ENCODE measurements at regions not wholly inside any gene's neighbourhood (a gene's known extent, or its start where the extent isn't known, plus 50 kb on each side); places are given as distances from the start of the nearest gene placed in this dataset.

DNA sequence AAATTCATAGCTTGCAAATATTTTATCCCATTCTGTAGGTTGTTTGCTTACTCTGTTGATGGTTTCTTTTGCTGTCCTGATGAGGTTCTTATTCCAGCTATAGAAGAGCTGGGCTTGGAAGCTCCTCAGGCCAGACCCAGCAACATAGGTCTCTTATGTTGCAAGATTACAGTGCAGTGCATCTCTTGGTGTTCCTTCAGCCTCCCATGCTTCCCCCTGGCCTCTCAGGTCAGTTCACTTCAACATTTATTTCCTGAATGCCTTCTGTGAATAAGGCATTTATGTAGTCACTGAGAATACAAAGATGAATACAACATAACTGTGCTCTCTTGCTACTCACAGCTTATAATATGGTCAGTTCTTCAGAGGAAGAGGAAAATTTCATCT is 179.0 kb upstream of the SLC39A10 start:
- POLR2A ChIA-PET (ENCODE audit: unreplicated experiment): no interaction called here
- Histone ChIP-seq H4K20me1 (ENCODE audit: insufficient read depth) (no peaks in the 10 kb centered on the region), H3K4me3 (no peak overlapping the region), H3K79me2 (ENCODE audit: low read depth) (no peaks in the 10 kb centered on the region), H3F3A (ENCODE audit: insufficient read depth, low read depth) (no peaks in the 10 kb centered on the region), H3K9me2 (ENCODE audit: insufficient read depth) (no peaks in the 10 kb centered on the region), H3K4me1 (replicated peaks; ENCODE audit: insufficient read depth) (no peaks in the 10 kb centered on the region), H2AFZ (no peak overlapping the region), H3K36me3 (ENCODE audit: low read depth) (no peaks in the 10 kb centered on the region), H3K4me2 (no peak overlapping the region), H3K27me3 (ENCODE audit: insufficient read depth, low read depth) (no peaks in the 10 kb centered on the region), H3K27ac (no peak overlapping the region), H3K9me3 (ENCODE audit: insufficient read depth, low read depth) (no peaks in the 10 kb centered on the region)
- TF ChIP-seq EZH2 (IDR thresholded peaks at IDR 0.05; ENCODE audit: low read depth): no peak
- TF ChIP-seq, protein P1, sequence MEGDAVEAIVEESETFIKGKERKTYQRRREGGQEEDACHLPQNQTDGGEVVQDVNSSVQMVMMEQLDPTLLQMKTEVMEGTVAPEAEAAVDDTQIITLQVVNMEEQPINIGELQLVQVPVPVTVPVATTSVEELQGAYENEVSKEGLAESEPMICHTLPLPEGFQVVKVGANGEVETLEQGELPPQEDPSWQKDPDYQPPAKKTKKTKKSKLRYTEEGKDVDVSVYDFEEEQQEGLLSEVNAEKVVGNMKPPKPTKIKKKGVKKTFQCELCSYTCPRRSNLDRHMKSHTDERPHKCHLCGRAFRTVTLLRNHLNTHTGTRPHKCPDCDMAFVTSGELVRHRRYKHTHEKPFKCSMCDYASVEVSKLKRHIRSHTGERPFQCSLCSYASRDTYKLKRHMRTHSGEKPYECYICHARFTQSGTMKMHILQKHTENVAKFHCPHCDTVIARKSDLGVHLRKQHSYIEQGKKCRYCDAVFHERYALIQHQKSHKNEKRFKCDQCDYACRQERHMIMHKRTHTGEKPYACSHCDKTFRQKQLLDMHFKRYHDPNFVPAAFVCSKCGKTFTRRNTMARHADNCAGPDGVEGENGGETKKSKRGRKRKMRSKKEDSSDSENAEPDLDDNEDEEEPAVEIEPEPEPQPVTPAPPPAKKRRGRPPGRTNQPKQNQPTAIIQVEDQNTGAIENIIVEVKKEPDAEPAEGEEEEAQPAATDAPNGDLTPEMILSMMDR (conservative IDR thresholded peaks at IDR 0.05): no peak
- BruUV-seq (replicated peaks): no TSS peak
- CTCF ChIA-PET: interaction anchor here (0.6 kb wide), 1 partner anchor 179 kb away, joined by 4 read pairs; the partner anchor contains the start of gene SLC39A10
- intact Hi-C loops (cut with micrococcal nuclease; ENCODE audit: unreplicated experiment): no loop called here
- DNase-seq: no peak

GRCh38 chr2:195477248-195477995 is 179.6 kb upstream of the SLC39A10 start:
- DNase-seq: no peak
- Histone ChIP-seq H3K4me2 (no peak overlapping the region), H2AFZ (no peak overlapping the region), H3K9me2 (ENCODE audit: insufficient read depth) (no peaks in the 10 kb centered on the region), H3K36me3 (ENCODE audit: low read depth) (no peaks in the 10 kb centered on the region), H3K27ac (no peak overlapping the region), H3K79me2 (ENCODE audit: low read depth) (no peaks in the 10 kb centered on the region), H4K20me1 (ENCODE audit: insufficient read depth) (no peaks in the 10 kb centered on the region), H3K9me3 (ENCODE audit: insufficient read depth, low read depth) (no peaks in the 10 kb centered on the region), H3F3A (ENCODE audit: insufficient read depth, low read depth) (no peaks in the 10 kb centered on the region), H3K4me1 (replicated peaks; ENCODE audit: insufficient read depth) (no peaks in the 10 kb centered on the region), H3K4me3 (no peak overlapping the region), H3K27me3 (ENCODE audit: insufficient read depth, low read depth) (no peaks in the 10 kb centered on the region)
- TF ChIP-seq EZH2 (IDR thresholded peaks at IDR 0.05; ENCODE audit: low read depth): no peak
- TF ChIP-seq, protein P1 (conservative IDR thresholded peaks at IDR 0.05): no peak
- ChIA-PET CTCF (no interaction called here), POLR2A (ENCODE audit: unreplicated experiment) (no interaction called here)
- intact Hi-C loops (cut with micrococcal nuclease; ENCODE audit: unreplicated experiment): no loop called here
- no TSS peak for BruUV-seq (replicated peaks)

DNA sequence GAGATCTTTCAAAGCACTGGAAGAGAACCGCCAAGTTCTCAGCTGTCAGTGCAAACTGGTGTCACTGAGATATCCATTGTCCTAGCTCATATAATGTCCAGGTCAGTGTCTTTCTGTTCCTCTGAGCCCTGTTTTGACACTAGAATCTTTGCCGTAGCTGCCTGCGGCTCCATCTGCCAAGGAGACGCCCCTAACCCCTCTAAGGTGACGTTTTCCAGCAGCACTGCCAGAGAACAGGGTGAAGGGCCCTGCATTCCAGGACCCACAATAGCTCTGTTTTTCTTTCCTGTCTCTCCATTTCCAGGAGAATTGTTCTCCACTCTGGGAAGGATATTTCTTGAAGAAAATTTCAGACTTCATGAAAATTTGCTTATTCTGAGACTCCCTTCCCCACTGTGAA is 181.7 kb upstream of the SLC39A10 start:
- H3K4me1 ChIP-seq (replicated peaks; ENCODE audit: insufficient read depth): no peaks in the 10 kb centered on the region
- DNase-seq: no peak
- no peak for TF ChIP-seq EZH2 (IDR thresholded peaks at IDR 0.05; ENCODE audit: low read depth)
- TF ChIP-seq, protein P1 (conservative IDR thresholded peaks at IDR 0.05): no peak
- CTCF ChIA-PET: no interaction called here
- H2AFZ ChIP-seq: no peak overlapping the region
- no TSS peak for BruUV-seq (replicated peaks)
- no peaks in the 10 kb centered on the region for H3F3A ChIP-seq (ENCODE audit: insufficient read depth, low read depth)
- POLR2A ChIA-PET (ENCODE audit: unreplicated experiment): no interaction called here
- intact Hi-C loops (cut with micrococcal nuclease; ENCODE audit: unreplicated experiment): no loop called here
- no peaks in the 10 kb centered on the region for H3K27me3 ChIP-seq (ENCODE audit: insufficient read depth, low read depth)
- no peaks in the 10 kb centered on the region for H4K20me1 ChIP-seq (ENCODE audit: insufficient read depth)
- no peak overlapping the region for H3K4me2 ChIP-seq
- no peak overlapping the region for H3K27ac ChIP-seq
- no peaks in the 10 kb centered on the region for H3K9me3 ChIP-seq (ENCODE audit: insufficient read depth, low read depth)
- H3K4me3 ChIP-seq: no peak overlapping the region
- no peaks in the 10 kb centered on the region for H3K79me2 ChIP-seq (ENCODE audit: low read depth)
- H3K9me2 ChIP-seq (ENCODE audit: insufficient read depth): no peaks in the 10 kb centered on the region
- no peaks in the 10 kb centered on the region for H3K36me3 ChIP-seq (ENCODE audit: low read depth)

Data from PC-9 (cell line).